GM18861 (cell line): ENCODE measurements at regions not wholly inside any gene's neighbourhood (a gene's known extent, or its start where the extent isn't known, plus 50 kb on each side); places are given as distances from the start of the nearest gene placed in this dataset.
"Not testable (repeated sequence)": the region's sequence is repeated elsewhere in the genome, so short reads cannot be mapped to it uniquely, and the experiment has no call there.

ENCODE experiments used
- ATAC-seq: cut with Tn5 transposase; IDR thresholded peaks from one replicate; pipeline ENCODE4 v1.9.1; 2021; ENCODE audit not compliant: unreplicated experiment

- ATAC-seq = no peak
Measured at GRCh38 chr7:153404124-153404523, 644.6 kb downstream of the ACTR3B start.

- no peak for ATAC-seq
Measured at GRCh38 chr7:153404781-153405279, 645.3 kb downstream of the ACTR3B start.

DNA sequence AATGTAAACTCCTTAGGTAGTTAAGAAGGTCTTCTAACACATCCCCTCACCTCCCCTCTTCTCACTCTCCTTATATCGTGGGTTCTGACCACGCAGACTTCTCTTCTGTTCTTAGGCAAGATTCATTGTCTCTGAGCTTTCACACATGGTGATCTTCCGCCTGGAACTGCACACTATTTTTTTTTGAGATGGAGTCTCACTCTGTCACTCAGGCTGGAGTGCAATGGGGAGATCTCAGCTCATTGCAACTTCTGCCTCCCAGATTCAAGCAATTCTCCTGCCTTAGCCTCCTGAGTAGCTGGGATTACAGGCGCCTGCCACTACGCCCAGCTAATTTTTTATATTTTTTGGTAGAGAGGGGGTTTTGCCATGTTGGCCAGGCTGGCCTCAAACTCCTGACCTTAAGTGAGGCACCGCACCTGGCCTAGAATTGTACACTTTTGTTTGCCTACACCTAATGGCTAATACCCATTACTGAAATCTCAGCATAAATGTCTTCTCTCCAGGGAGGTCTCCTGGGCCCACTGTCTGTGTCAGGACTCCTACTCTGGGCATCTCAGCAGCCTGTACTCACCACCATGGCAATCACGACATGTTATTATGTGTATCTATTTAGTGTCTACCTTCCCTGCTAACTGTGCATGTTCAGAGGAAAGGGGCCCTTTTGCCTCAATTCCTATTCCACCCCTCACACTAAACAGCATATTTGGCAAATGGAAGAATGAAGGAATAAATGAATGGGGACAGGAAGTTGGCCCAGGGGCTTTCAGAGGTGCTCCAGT lies 646.3 kb upstream of the DPP6 start:
- ATAC-seq = no peak

- ATAC-seq = no peak
Measured at GRCh38 chr7:153406486-153406872, 645.7 kb upstream of the DPP6 start.

DNA sequence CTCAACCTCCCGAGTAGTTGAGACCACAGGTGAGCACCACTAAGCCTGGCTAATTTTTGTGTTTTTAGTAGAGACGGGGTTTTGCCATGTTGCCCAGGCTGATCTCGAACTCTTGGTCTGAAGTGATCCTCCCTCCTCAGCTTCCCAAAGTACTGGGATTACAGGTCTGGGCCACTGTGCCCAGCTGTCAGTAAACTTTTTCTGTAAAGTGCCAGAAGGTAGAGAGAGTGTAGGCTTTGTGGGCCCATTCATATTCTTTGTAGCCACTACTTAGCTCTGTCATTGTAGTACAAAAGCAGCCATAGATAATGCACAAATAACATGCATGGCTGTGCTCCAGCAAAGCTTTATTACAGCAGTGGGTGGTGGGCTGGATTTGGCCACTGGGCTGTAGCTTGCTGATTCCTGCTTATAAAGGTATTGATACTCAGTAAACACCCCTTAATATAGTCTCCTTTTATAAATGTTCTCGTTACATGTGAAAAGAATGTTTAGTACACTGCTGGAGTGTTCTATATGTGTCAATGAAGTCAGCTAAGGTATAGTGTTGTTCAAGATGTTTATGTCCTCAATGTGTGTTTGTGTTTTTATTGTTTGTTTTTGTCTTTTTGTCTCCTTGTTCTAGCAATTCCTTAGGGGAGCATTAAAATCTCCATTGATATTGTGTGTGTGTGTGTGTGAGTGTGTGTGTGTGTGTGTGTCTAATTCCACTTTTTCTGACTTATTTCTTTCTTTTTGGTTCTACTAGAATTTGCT lies 644.7 kb upstream of the DPP6 start:
- no peak for ATAC-seq

GRCh38 chr7:153408360-153409335 lies 643.5 kb upstream of the DPP6 start:
- ATAC-seq = no peak

- ATAC-seq = not testable (repeated sequence)
Measured at GRCh38 chr7:153409567-153410342, 642.4 kb upstream of the DPP6 start.

DNA sequence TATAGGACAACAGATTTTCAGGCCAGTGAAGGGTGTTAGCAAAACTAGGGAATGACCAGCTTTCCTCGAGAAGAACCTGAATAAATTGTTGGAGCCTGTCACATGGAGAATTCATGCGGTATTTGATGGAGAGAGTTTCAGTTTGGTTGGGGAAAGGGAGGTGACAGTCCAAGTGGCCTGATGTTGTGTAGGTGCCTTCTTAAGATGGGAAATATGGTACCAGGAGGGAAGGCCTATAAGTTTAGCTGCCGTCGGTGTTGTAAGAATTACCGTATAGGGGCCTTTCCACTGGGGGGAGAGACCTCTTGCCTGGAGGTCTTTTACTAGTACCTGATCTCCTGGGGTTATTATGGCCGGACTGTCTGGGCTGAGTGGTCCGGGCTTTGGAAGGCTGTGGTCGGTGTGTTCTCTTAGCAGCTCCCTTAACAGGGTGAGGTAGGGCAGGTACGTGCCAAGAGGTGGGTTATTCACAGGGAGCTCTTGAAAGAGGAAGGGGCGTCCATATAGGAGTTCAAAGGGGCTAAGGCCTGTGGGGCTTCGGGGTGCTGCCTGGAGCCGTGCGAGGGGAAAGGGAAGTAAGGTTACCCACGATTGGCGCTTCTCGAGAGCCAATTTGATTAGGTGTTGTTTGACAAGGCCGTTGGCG lies 641.1 kb upstream of the DPP6 start:
- not testable (repeated sequence) for ATAC-seq

DNA sequence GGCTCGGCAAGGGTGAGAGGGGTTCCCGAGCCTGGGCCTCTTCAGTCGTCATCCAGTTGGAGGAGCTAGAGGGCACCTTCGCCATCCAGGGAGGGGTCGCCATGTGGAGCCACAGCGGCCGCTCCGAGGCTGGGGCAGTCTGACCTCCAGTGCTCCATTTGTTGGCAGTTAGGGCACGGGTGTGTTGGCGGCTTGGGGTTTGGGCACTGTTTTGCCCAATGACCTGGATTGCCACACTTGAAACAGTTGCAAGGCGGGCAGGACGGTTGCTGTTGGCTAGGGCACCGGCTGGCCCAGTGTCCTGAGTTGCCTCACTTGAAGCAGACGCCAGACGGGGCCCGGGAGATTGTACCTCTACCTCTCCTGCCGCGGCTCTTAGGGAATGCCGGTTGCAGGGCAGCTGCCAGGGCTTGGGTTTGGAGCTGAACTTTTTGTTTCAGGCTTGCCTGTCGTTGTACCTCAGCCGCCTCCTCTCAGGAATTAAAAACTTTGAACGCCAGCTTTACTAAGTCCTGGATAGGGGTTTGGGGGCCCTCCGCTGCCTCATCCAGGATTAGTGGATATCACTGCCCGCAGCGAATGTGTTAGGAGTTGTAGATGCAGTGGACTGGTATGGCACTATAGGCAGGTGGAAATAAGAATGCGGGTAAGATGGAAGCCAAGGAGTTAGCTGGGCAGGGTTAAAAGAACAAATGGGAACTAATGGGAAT lies 639.9 kb upstream of the DPP6 start:
- ATAC-seq = not testable (repeated sequence)

DNA sequence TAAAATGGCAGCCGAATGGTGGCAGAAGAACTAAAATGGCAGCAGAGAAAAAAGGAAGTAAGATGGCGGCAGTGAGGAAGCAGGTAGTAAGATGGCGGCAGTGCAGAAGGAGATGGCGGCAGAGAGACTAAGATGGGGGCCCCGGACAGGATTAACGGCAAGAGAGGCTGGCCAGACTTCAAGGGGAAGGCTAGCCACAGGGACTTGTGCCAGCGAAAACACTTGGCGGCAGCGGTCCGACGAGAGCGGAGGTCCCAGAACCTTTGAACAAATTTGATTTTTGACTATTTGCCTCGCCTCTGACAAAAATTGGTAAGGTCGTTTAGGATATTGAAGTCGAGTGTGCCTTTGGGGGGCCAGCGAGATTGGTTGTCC lies 639.4 kb upstream of the DPP6 start:
- ATAC-seq = not testable (repeated sequence)

GRCh38 chr7:153413199-153413539 lies 639.0 kb upstream of the DPP6 start:
- ATAC-seq = no peak

GRCh38 chr7:153413540-153414287 lies 638.5 kb upstream of the DPP6 start:
- no peak for ATAC-seq

DNA sequence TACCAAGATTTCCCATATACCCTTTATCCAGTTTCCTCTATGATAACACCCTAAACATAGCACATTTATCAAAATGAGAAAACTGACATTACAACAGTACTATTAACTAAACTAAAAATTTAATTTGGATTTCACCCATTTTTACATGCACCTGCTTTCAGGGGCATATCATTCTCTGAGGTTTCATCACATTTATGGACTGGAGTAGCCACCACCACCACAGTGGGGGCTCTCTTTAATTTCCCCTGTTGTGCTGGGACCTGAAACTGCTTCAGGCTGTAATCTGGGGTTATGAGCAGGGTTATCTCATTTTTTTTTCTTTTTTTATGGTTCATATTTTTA lies 637.9 kb upstream of the DPP6 start:
- no peak for ATAC-seq

DNA sequence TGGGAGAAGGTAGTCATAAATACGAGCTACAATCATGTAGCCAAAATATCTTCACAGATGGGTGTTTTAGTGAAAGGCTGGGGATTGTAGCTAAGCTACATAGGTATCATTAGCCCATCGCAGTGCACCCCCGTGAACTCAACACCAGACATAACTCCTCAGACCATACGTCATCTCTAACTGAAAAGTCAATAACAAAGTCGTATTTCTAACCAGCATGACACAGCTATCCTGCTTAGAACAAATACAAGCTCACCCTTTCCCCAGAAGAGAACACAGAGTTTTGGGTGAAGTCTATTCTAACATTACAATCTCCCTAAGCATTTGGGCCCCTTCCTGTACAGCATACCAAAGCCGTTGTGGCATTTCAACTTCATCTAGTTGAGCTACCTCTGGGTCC lies 636.6 kb upstream of the DPP6 start:
- ATAC-seq = no peak

DNA sequence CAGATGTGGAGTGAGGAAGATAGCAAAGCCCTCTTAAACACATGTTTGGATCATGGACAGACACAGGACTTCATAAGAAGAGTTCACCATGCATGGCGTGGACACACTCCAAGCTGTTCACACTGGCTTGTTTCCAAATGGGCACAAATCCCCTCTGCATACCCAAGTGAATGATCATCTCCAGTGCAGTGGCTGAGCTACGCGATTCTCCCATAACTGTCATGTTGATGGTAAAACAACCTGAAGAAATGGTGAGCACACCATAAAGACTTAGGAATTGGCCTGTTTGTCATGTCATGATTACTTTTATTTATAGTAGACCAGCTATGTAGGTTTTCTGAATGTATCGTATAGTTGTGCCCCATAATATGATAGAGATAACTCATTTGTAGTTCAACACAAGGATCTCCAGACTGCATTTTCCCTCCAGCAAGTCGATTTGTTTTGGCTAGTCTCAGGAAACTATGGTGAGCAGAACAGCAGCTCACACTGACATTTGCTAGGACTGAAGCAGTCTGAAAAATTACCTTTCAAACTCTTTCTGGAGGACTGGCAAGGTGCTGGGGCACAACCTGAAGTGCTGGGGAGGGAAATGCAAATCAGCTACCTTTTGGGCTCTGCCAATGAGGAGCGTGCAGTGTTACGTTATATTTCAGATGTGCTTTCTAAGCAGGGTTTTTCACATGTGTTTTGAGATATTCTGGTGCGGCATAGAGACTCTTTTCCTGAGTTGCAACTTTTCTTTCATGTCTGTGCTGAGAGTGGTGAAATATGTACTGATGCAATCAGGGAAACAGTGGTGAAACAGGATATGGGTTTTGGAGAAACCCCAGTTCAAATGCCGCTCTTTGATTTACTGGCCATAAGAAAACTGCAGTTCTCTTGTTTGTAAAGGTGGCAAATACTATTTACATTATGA lies 629.6 kb upstream of the DPP6 start:
- ATAC-seq = no peak

DNA sequence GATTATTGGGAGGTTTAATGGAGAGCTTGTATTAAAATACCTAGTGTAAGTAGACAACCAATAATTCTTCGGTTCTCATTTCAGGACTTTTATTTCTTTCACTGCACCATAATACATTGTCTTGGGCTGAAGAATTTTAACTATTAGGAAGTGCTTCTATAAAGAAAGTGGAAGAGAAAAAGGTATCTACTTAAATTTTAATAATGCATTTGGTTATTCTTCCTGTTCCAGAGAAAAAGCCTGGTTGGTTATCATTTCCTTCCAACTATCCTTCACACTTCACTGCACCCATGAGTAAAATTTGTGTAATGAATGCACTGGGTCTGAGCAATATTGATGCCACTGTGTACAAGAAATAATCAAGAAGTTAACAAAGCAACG lies 629.0 kb upstream of the DPP6 start:
- no peak for ATAC-seq

- ATAC-seq = no peak
Measured at GRCh38 chr7:153430931-153431330, 621.3 kb upstream of the DPP6 start.

GRCh38 chr7:153432063-153432462 lies 620.1 kb upstream of the DPP6 start:
- no peak for ATAC-seq
